HG02970 (cell line): ENCODE measurements at regions not wholly inside any gene's neighbourhood (a gene's known extent, or its start where the extent isn't known, plus 50 kb on each side); places are given as distances from the start of the nearest gene placed in this dataset.

Experiments
- ATAC-seq: cut with Tn5 transposase; IDR thresholded peaks from one replicate; pipeline ENCODE4 v1.9.1; 2021; ENCODE audit warnings: mild to moderate bottlenecking, moderate library complexity, moderate number of reproducible peaks; ENCODE audit not compliant: unreplicated experiment, low FRiP score

GRCh38 chr17:71464751-71465150 lies 656.1 kb upstream of the SOX9 start:
- no peak for ATAC-seq

GRCh38 chr17:71467719-71468118 lies 653.1 kb upstream of the SOX9 start:
- no peak for ATAC-seq

GRCh38 chr17:71470062-71470461 lies 650.8 kb upstream of the SOX9 start:
- no peak for ATAC-seq

- ATAC-seq: no peak
Observed at GRCh38 chr17:71472809-71473789, 647.7 kb upstream of the SOX9 start.

- ATAC-seq: no peak
Observed at GRCh38 chr17:71477356-71477755, 643.5 kb upstream of the SOX9 start.

- ATAC-seq: no peak
Observed at GRCh38 chr17:71480099-71480498, 640.7 kb upstream of the SOX9 start.

GRCh38 chr17:71482625-71483024 lies 638.2 kb upstream of the SOX9 start:
- ATAC-seq: no peak

GRCh38 chr17:71484546-71484945 lies 636.3 kb upstream of the SOX9 start:
- ATAC-seq: no peak

GRCh38 chr17:71485426-71485825 lies 635.4 kb upstream of the SOX9 start:
- ATAC-seq: no peak

- ATAC-seq: no peak
Observed at GRCh38 chr17:71486261-71486660, 634.6 kb upstream of the SOX9 start.

GRCh38 chr17:71488851-71489250 lies 632.0 kb upstream of the SOX9 start:
- no peak for ATAC-seq

- no peak for ATAC-seq
Observed at GRCh38 chr17:71494062-71494855, 626.6 kb upstream of the SOX9 start.

- ATAC-seq: no peak
Observed at GRCh38 chr17:71495420-71495819, 625.4 kb upstream of the SOX9 start.

- no peak for ATAC-seq
Observed at GRCh38 chr17:71496552-71496951, 624.3 kb upstream of the SOX9 start.

GRCh38 chr17:71500761-71501555 lies 619.9 kb upstream of the SOX9 start:
- no peak for ATAC-seq

- ATAC-seq: no peak
Observed at GRCh38 chr17:71501711-71502110, 619.1 kb upstream of the SOX9 start.

- no peak for ATAC-seq
Observed at GRCh38 chr17:71502443-71502842, 618.4 kb upstream of the SOX9 start.

GRCh38 chr17:71503710-71504465 lies 616.9 kb upstream of the SOX9 start:
- no peak for ATAC-seq

- ATAC-seq: no peak
Observed at GRCh38 chr17:71505200-71505599, 615.6 kb upstream of the SOX9 start.

- ATAC-seq: no peak
Observed at GRCh38 chr17:71505981-71506380, 614.8 kb upstream of the SOX9 start.
